GM21619 (cell line): ENCODE measurements at regions not wholly inside any gene's neighbourhood (a gene's known extent, or its start where the extent isn't known, plus 50 kb on each side); places are given as distances from the start of the nearest gene placed in this dataset.
A peak's percentile ranks its signal among the peaks of the same experiment; 100 is the strongest.

Experiments
- ATAC-seq: cut with Tn5 transposase; IDR thresholded peaks from one replicate; pipeline ENCODE4 v1.9.1; 2021; ENCODE audit not compliant: unreplicated experiment

GRCh38 chr20:12860619-12861247, 148.0 kb upstream of the SPTLC3 start:
- ATAC-seq, result no peak

- ATAC-seq, result no peak
Measured at GRCh38 chr20:12869669-12870068, 139.1 kb upstream of the SPTLC3 start.

GRCh38 chr20:12870588-12870987, 138.2 kb upstream of the SPTLC3 start:
- ATAC-seq, result no peak

- no peak for ATAC-seq
Measured at GRCh38 chr20:12874933-12875332, 133.8 kb upstream of the SPTLC3 start.

GRCh38 chr20:12875510-12875909, 133.3 kb upstream of the SPTLC3 start:
- ATAC-seq, result no peak

GRCh38 chr20:12882832-12883506, 125.8 kb upstream of the SPTLC3 start:
- ATAC-seq, result no peak

- no peak for ATAC-seq
Measured at GRCh38 chr20:12883507-12883885, 125.3 kb upstream of the SPTLC3 start.

GRCh38 chr20:12886618-12887363, 122.0 kb upstream of the SPTLC3 start:
- no peak for ATAC-seq

GRCh38 chr20:12891643-12892042, 117.1 kb upstream of the SPTLC3 start:
- ATAC-seq, result no peak

- ATAC-seq, result no peak
Measured at GRCh38 chr20:12893019-12893418, 115.8 kb upstream of the SPTLC3 start.

- no peak for ATAC-seq
Measured at GRCh38 chr20:12893653-12894052, 115.1 kb upstream of the SPTLC3 start.

GRCh38 chr20:12894089-12894488, 114.7 kb upstream of the SPTLC3 start:
- ATAC-seq, result no peak

GRCh38 chr20:12896180-12896579, 112.6 kb upstream of the SPTLC3 start:
- no peak for ATAC-seq

- no peak for ATAC-seq
Measured at GRCh38 chr20:12902992-12903391, 105.8 kb upstream of the SPTLC3 start.

- no peak for ATAC-seq
Measured at GRCh38 chr20:12906361-12906760, 102.4 kb upstream of the SPTLC3 start.

GRCh38 chr20:12911372-12911771, 97.4 kb upstream of the SPTLC3 start:
- ATAC-seq, result no peak

- no peak for ATAC-seq
Measured at GRCh38 chr20:12913781-12914443, 94.9 kb upstream of the SPTLC3 start.

GRCh38 chr20:12914804-12915203, 94.0 kb upstream of the SPTLC3 start:
- ATAC-seq, result no peak

GRCh38 chr20:12916699-12917098, 92.1 kb upstream of the SPTLC3 start:
- ATAC-seq, result no peak

- ATAC-seq, result no peak
Measured at GRCh38 chr20:12924126-12924525, 84.6 kb upstream of the SPTLC3 start.

GRCh38 chr20:12925210-12925755, 83.5 kb upstream of the SPTLC3 start:
- peak; percentile 94 for ATAC-seq
